ENCODE measurements at regions not wholly inside any gene's neighbourhood (a gene's known extent, or its start where the extent isn't known, plus 50 kb on each side); places are given as distances from the start of the nearest gene placed in this dataset.

- H3K4me3 ChIP-seq (ENCODE audit: low read length) = no peak overlapping the region
- H3K9ac ChIP-seq (ENCODE audit: low read depth, low read length) = no peak overlapping the region
- H3K9me3 ChIP-seq (ENCODE audit: insufficient read depth, low read depth, low read length) = peaks cover 9% of the 10 kb centered on the region; the same call in 1 of the 2 replicates
- no peak overlapping the region for H3K27ac ChIP-seq (ENCODE audit: low read length)
- H3K36me3 ChIP-seq (ENCODE audit: insufficient read depth, low read depth, low read length) = no peaks in the 10 kb centered on the region
- H3K27me3 ChIP-seq (ENCODE audit: insufficient read depth, low read length) = no peaks in the 10 kb centered on the region
- no peaks in the 10 kb centered on the region for H3K4me1 ChIP-seq (ENCODE audit: insufficient read depth, low read length)
These were observed 588.9 kb upstream of the NRXN1 start for GRCh38 chr2:51620796-51621195.

GRCh38 chr2:51619961-51620360 lies 588.0 kb upstream of the NRXN1 start:
- peaks cover 16% of the 10 kb centered on the region; the same call in 1 of the 2 replicates for H3K9me3 ChIP-seq (ENCODE audit: insufficient read depth, low read depth, low read length)
- no peaks in the 10 kb centered on the region for H3K4me1 ChIP-seq (ENCODE audit: insufficient read depth, low read length)
- no peak overlapping the region for H3K27ac ChIP-seq (ENCODE audit: low read length)

DNA sequence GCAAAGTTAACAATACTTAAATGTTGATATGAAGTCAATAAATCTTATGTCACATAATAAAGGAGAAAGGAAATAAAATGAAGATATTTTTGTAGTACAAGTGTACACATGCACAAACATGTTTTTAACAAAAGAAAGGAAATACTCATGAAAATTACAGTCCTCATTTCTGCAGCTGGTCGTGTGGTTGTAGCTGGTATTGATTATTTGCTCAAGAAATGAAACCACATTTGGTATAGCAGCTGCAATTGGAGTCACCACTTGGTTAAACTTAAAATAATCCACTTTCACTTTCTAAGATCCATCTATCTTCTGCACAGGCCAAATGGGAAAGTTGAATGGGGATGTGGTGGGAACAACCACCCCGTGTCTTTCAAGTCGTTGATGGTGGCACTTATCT lies 580.5 kb upstream of the NRXN1 start:
- peaks cover 52% of the 10 kb centered on the region for H3K9me3 ChIP-seq (ENCODE audit: insufficient read depth, low read depth, low read length)
- H3K9ac ChIP-seq (ENCODE audit: low read depth, low read length) = no peak overlapping the region
- H3K4me3 ChIP-seq (ENCODE audit: low read length) = no peak overlapping the region
- H3K36me3 ChIP-seq (ENCODE audit: insufficient read depth, low read depth, low read length) = no peaks in the 10 kb centered on the region
- no peaks in the 10 kb centered on the region for H3K27me3 ChIP-seq (ENCODE audit: insufficient read depth, low read length)
- H3K27ac ChIP-seq (ENCODE audit: low read length) = no peak overlapping the region
- H3K4me1 ChIP-seq (ENCODE audit: insufficient read depth, low read length) = no peaks in the 10 kb centered on the region

More at GRCh38 chr2:51619961-51620360, 588.0 kb upstream of the NRXN1 start:
- H3K9ac ChIP-seq (ENCODE audit: low read depth, low read length) = no peak overlapping the region
- H3K27me3 ChIP-seq (ENCODE audit: insufficient read depth, low read length) = no peaks in the 10 kb centered on the region
- no peak overlapping the region for H3K4me3 ChIP-seq (ENCODE audit: low read length)
- H3K36me3 ChIP-seq (ENCODE audit: insufficient read depth, low read depth, low read length) = no peaks in the 10 kb centered on the region

- Histone ChIP-seq H3K4me3 (ENCODE audit: low read length) (no peak overlapping the region), H3K9me3 (ENCODE audit: insufficient read depth, low read depth, low read length) (no peaks in the 10 kb centered on the region; the same call in 1 of the 2 replicates), H3K36me3 (ENCODE audit: insufficient read depth, low read depth, low read length) (no peaks in the 10 kb centered on the region), H3K27me3 (ENCODE audit: insufficient read depth, low read length) (no peaks in the 10 kb centered on the region), H3K4me1 (ENCODE audit: insufficient read depth, low read length) (no peaks in the 10 kb centered on the region), H3K9ac (ENCODE audit: low read depth, low read length) (no peak overlapping the region), H3K27ac (ENCODE audit: low read length) (no peak overlapping the region)
These were observed 569.8 kb upstream of the NRXN1 start for GRCh38 chr2:51601706-51602105.

GRCh38 chr2:51597086-51597485 lies 565.2 kb upstream of the NRXN1 start:
- no peaks in the 10 kb centered on the region for H3K36me3 ChIP-seq (ENCODE audit: insufficient read depth, low read depth, low read length)
- no peak overlapping the region for H3K4me3 ChIP-seq (ENCODE audit: low read length)
- no peaks in the 10 kb centered on the region for H3K4me1 ChIP-seq (ENCODE audit: insufficient read depth, low read length)
- no peak overlapping the region for H3K9ac ChIP-seq (ENCODE audit: low read depth, low read length)
- no peak overlapping the region for H3K27ac ChIP-seq (ENCODE audit: low read length)
- H3K27me3 ChIP-seq (ENCODE audit: insufficient read depth, low read length) = no peaks in the 10 kb centered on the region
- H3K9me3 ChIP-seq (ENCODE audit: insufficient read depth, low read depth, low read length) = no peaks in the 10 kb centered on the region; the same call in 1 of the 2 replicates

DNA sequence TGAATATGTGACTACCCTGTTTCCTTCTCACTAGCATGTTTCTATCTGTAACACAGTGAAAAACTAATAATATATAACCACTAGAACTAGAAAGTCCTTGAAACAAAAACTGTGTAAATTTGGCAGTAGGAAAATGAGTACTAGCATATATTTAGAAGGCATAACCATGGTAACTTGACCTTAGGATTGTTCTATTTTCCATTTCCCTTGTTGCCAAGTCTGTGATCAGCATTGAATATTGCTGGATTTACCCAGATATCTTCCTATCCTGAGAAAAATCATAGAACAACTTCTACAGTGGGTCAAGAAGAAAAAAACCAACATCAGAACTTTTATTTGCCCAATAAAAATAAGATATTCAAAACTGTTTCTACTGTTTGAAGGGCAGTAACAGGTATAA lies 563.9 kb upstream of the NRXN1 start:
- H3K36me3 ChIP-seq (ENCODE audit: insufficient read depth, low read depth, low read length) = no peaks in the 10 kb centered on the region
- no peak overlapping the region for H3K4me3 ChIP-seq (ENCODE audit: low read length)
- H3K27me3 ChIP-seq (ENCODE audit: insufficient read depth, low read length) = no peaks in the 10 kb centered on the region
- H3K4me1 ChIP-seq (ENCODE audit: insufficient read depth, low read length) = no peaks in the 10 kb centered on the region
- no peak overlapping the region for H3K27ac ChIP-seq (ENCODE audit: low read length)
- H3K9me3 ChIP-seq (ENCODE audit: insufficient read depth, low read depth, low read length) = no peaks in the 10 kb centered on the region; the same call in 1 of the 2 replicates
- no peak overlapping the region for H3K9ac ChIP-seq (ENCODE audit: low read depth, low read length)

GRCh38 chr2:51581636-51582267 lies 549.8 kb upstream of the NRXN1 start:
- Histone ChIP-seq H3K9ac (ENCODE audit: low read depth, low read length) (no peak overlapping the region), H3K4me3 (ENCODE audit: low read length) (no peak overlapping the region), H3K27me3 (ENCODE audit: insufficient read depth, low read length) (no peaks in the 10 kb centered on the region), H3K9me3 (ENCODE audit: insufficient read depth, low read depth, low read length) (no peaks in the 10 kb centered on the region), H3K4me1 (ENCODE audit: insufficient read depth, low read length) (no peaks in the 10 kb centered on the region), H3K27ac (ENCODE audit: low read length) (no peak overlapping the region), H3K36me3 (ENCODE audit: insufficient read depth, low read depth, low read length) (no peaks in the 10 kb centered on the region)

- no peaks in the 10 kb centered on the region for H3K4me1 ChIP-seq (ENCODE audit: insufficient read depth, low read length)
- no peaks in the 10 kb centered on the region for H3K27me3 ChIP-seq (ENCODE audit: insufficient read depth, low read length)
- H3K9me3 ChIP-seq (ENCODE audit: insufficient read depth, low read depth, low read length) = no peaks in the 10 kb centered on the region
- H3K27ac ChIP-seq (ENCODE audit: low read length) = no peak overlapping the region
- no peak overlapping the region for H3K9ac ChIP-seq (ENCODE audit: low read depth, low read length)
- no peak overlapping the region for H3K4me3 ChIP-seq (ENCODE audit: low read length)
- no peaks in the 10 kb centered on the region for H3K36me3 ChIP-seq (ENCODE audit: insufficient read depth, low read depth, low read length)
These were observed 547.5 kb upstream of the NRXN1 start for GRCh38 chr2:51579412-51579811.

GRCh38 chr2:51575181-51575580 lies 543.2 kb upstream of the NRXN1 start:
- Histone ChIP-seq H3K27me3 (ENCODE audit: insufficient read depth, low read length) (no peaks in the 10 kb centered on the region), H3K9me3 (ENCODE audit: insufficient read depth, low read depth, low read length) (no peaks in the 10 kb centered on the region), H3K4me3 (ENCODE audit: low read length) (no peak overlapping the region), H3K36me3 (ENCODE audit: insufficient read depth, low read depth, low read length) (no peaks in the 10 kb centered on the region), H3K27ac (ENCODE audit: low read length) (no peak overlapping the region), H3K9ac (ENCODE audit: low read depth, low read length) (no peak overlapping the region), H3K4me1 (ENCODE audit: insufficient read depth, low read length) (no peaks in the 10 kb centered on the region)

GRCh38 chr2:51559026-51559425 lies 527.1 kb upstream of the NRXN1 start:
- Histone ChIP-seq H3K9ac (ENCODE audit: low read depth, low read length) (no peak overlapping the region), H3K4me3 (ENCODE audit: low read length) (no peak overlapping the region), H3K4me1 (ENCODE audit: insufficient read depth, low read length) (no peaks in the 10 kb centered on the region), H3K36me3 (ENCODE audit: insufficient read depth, low read depth, low read length) (no peaks in the 10 kb centered on the region), H3K27ac (ENCODE audit: low read length) (no peak overlapping the region), H3K27me3 (ENCODE audit: insufficient read depth, low read length) (no peaks in the 10 kb centered on the region), H3K9me3 (ENCODE audit: insufficient read depth, low read depth, low read length) (no peaks in the 10 kb centered on the region)

- Histone ChIP-seq H3K4me1 (ENCODE audit: insufficient read depth, low read length) (no peaks in the 10 kb centered on the region), H3K36me3 (ENCODE audit: insufficient read depth, low read depth, low read length) (no peaks in the 10 kb centered on the region), H3K9me3 (ENCODE audit: insufficient read depth, low read depth, low read length) (no peaks in the 10 kb centered on the region), H3K9ac (ENCODE audit: low read depth, low read length) (no peak overlapping the region), H3K27me3 (ENCODE audit: insufficient read depth, low read length) (no peaks in the 10 kb centered on the region), H3K27ac (ENCODE audit: low read length) (no peak overlapping the region), H3K4me3 (ENCODE audit: low read length) (no peak overlapping the region)
These were observed 521.5 kb upstream of the NRXN1 start for GRCh38 chr2:51553476-51553875.

- Histone ChIP-seq H3K36me3 (ENCODE audit: insufficient read depth, low read depth, low read length) (no peaks in the 10 kb centered on the region), H3K4me3 (ENCODE audit: low read length) (no peak overlapping the region), H3K9ac (ENCODE audit: low read depth, low read length) (no peak overlapping the region), H3K9me3 (ENCODE audit: insufficient read depth, low read depth, low read length) (peaks cover 3% of the 10 kb centered on the region; the same call in 1 of the 2 replicates), H3K27me3 (ENCODE audit: insufficient read depth, low read length) (no peaks in the 10 kb centered on the region), H3K27ac (ENCODE audit: low read length) (no peak overlapping the region), H3K4me1 (ENCODE audit: insufficient read depth, low read length) (no peaks in the 10 kb centered on the region)
These were observed 503.8 kb upstream of the NRXN1 start for GRCh38 chr2:51535763-51536162.
